ENCODE measurements at regions not wholly inside any gene's neighbourhood (a gene's known extent, or its start where the extent isn't known, plus 50 kb on each side); places are given as distances from the start of the nearest gene placed in this dataset.
"Not testable (repeated sequence)": the region's sequence is repeated elsewhere in the genome, so short reads cannot be mapped to it uniquely, and the experiment has no call there.

- DNase-seq = no peak
Measured at GRCh38 chr1:105243969-105244368, 1494.3 kb downstream of the AMY1C start.

DNA sequence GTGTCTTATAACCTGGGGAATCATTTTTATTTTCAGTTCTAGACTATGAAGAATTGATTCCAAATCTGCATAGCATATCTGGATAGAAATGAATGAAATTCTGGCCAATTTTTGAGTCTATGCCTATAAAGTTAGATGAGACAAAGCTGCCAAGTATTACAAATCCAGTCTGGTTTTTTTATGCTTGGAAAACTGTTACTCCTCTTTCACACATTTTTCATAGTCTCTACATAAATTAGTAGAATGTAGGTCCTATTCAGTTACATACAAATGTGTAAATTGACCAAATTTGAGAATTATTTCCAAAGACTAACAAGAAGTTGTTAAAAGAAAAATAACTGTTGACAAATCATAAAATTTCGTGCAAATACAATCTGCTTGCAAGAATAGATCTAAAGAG lies 1505.2 kb downstream of the AMY1C start:
- DNase-seq = no peak

DNA sequence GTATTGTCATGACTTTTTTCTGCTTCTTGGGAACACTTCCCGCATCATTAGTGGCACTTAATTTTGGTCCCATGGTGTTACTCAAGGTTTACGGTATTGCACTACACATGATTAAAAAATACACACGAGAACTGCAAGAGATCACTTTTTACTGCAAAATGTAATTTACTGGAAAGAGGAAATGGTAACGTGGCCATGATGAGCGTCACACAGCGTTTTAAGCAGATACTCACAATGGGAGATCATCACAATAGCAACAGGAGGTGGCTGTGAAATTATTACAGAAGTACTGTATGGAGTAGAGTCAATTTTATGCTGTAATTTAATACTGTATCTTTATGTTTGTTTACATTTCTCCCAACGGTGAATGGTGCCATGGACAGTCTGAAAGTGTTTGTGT lies 1510.3 kb downstream of the AMY1C start:
- DNase-seq = no peak

- no peak for DNase-seq
Measured at GRCh38 chr1:105270966-105271365, 1521.3 kb downstream of the AMY1C start.

- not testable (repeated sequence) for DNase-seq
Measured at GRCh38 chr1:105272376-105272775, 1522.7 kb downstream of the AMY1C start.

GRCh38 chr1:105294838-105295237 lies 1545.1 kb downstream of the AMY1C start:
- DNase-seq = no peak

GRCh38 chr1:105310063-105310462 lies 1560.4 kb downstream of the AMY1C start:
- DNase-seq = no peak

DNA sequence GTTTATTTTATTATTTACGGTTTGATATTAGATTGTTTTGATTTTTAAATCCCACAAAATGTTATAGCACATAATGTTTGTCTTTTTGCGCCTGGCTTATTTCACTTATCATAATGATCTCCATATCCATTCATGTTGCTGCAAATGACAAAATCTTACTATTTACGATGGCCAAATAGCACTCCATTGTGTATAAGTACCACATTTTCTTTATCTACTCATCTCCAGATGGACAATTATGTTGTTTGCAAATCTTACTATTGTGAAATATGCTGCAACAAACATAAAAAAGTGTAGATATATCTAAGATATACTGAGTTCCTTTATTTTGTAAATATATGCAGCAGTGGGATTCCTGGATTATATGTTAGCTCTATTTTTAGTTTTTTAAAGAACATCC lies 1568.3 kb downstream of the AMY1C start:
- DNase-seq = no peak

GRCh38 chr1:105326886-105327285 lies 1577.2 kb downstream of the AMY1C start:
- no peak for DNase-seq

DNA sequence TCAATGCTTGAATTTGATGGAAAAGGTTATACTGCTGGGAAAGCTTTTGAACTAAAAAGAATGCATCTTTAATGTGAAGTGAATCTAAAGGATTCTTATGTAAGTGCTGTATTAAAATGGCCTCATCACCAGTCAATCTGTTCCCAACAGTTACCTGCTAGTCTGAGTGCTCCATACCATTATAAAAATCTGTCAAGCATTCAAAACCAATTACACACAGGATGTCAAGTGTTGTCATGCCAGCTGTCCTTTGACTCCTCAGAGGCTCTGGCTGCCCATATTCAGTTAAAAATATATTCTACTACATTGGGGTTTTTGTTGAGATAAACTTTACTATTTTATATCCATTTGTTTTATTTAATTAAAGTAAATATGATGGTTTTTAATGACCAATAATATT lies 1587.7 kb downstream of the AMY1C start:
- no peak for DNase-seq

- DNase-seq = no peak
Measured at GRCh38 chr1:105343317-105343716, 1593.6 kb downstream of the AMY1C start.

DNA sequence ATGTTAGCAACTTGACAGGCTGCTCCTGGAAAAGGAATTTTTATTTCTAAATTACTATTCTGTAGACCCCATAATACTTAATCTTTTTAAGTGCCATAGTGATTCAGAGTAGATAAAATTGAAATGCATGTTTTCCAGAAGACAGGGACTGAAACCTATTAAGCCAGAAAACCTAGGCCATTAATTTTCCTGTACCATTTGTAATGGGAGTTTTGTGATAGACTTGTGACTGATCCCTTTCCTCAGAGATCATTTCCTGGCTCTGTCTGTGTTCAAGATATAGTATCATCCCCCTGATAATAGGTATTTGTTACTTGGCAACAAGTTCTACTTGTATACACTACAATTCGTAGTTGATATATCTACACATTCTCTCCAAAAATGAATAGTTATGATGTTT lies 1609.8 kb downstream of the AMY1C start:
- no peak for DNase-seq

DNA sequence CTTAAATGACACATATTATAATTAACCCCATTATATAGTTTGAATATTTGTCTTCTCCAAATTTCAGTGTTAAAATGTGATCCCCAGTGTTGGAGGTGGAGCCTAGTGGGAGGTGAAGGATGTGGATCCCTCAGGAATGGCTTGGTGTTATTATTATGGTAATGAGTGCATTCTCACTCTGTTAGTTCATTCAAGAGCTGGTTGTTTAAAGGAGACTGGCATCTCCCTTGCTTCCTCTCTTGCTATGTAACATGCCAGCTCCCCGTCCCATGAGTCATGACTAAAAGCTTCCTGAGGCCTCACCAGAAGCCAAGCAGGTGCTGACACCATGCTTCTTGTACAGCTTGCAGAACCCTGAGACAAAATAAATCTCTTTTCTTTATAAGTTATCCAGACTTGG lies 1612.7 kb downstream of the AMY1C start:
- no peak for DNase-seq

GRCh38 chr1:105368446-105368845 lies 1618.7 kb downstream of the AMY1C start:
- DNase-seq = no peak

DNA sequence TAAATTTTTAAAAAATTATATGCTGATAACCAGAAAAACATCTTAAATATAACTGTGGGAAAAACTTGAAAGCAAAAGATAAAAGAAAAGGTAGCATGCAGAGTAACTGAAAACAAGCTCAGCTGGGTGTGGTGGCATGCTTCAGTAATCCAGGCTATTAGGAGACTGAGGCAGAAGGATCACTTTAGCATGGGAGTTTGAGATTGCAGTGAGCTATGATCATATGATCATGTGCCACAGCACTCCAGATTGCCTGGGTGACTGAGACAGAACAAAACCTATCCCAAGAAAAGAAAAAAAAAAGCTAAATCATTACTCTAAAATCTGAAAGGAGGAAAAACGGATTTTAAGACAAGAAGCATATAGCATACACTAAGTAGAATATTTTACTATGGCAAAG lies 1624.0 kb downstream of the AMY1C start:
- no peak for DNase-seq

DNA sequence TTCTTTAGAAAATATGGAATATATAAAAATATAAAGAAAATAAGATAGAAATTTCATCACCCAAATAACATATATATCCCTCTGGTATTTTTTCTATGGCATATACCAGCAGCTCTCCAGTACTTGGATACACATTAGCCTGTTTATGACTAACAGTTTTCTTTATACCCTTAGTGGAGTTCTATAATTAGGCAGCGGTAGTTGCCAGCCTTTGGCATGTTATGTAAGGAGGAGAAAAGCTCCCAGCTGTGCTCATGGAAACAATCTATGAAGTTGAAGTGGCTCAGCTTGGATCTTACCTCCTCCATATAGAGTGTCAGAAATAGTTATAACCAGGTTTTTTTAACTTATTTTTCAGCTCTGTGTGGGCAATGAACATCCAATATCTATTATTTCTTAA lies 1636.8 kb downstream of the AMY1C start:
- DNase-seq = no peak

GRCh38 chr1:105396001-105396400 lies 1646.3 kb downstream of the AMY1C start:
- DNase-seq = no peak

DNA sequence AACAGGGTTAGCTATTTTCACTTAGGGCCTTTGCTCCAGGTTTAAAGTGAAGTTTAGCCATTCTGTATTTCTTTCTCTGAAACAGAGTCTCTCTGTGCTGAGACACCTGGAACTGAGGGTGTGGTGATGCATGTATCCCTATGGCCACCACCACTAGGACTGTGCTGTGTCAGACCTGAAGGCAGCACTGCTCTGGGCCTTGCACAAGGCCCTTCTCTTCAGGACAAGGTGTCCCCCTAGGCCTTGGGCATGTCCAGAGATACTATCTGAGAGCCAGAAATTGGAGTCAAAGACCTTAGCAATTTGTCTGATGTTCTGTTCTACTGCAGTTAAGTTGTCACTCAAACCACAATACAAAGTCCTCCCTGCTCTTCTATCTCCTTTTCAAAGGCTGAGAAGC lies 1649.2 kb downstream of the AMY1C start:
- DNase-seq = no peak

DNA sequence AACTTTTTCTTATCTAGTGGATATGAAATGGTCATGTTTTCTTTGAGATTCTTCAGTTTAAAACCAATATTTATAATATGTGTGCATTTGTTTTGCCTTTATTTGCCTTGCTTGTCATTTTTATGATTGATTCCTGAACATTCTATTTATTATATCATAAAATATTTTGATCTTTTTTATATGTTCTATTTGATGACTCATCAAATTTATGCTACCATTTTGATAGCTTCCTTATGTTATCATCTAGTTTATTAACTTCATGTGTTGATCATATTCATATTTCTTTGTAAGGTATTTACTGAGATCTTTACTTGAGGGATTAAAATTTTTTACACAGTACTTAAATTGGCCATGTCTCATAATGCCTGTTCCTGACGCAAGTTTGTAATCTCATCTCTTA lies 1650.0 kb downstream of the AMY1C start:
- no peak for DNase-seq

DNA sequence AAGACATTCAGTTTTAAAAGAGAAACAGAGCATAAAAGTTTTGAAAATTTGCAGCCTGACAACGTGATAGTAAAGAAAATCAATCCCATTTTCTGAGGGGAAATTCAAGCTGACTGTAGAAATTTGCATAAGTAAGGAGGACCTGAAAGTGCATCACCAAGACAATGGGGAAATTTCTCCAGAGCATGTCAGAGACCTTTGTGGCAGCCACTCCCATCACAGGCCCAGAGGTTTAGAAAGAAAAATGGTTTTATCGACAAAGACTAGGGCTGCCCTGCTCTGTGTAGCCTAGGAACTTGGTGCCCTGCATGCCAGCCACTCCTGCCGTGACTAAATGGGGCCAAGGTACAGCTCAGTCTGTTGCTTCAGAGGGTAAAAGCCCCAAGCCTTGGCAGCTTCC lies 1640.2 kb upstream of the PRMT6 start:
- DNase-seq = no peak

DNA sequence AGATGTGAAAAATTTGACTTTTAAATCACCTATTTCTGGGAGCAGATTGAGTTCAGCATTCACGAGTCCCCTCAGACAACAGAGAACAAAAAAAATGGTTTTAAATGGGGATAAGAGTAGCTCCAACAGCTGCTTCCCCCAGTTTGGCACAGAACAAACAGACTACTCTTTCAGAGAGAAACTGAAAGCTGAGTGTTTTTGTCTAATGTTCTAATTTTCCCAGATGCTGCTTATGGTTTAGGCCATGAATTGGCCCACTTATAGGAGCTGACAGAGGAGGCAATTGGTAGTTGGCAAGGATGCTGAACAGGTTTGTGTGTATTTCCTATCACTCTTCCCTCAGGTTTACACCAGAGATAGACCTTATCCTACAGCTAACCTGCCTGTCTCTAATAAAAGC lies 1637.4 kb upstream of the PRMT6 start:
- no peak for DNase-seq

- DNase-seq = no peak
Measured at GRCh38 chr1:105427543-105427942, 1628.9 kb upstream of the PRMT6 start.

DNA sequence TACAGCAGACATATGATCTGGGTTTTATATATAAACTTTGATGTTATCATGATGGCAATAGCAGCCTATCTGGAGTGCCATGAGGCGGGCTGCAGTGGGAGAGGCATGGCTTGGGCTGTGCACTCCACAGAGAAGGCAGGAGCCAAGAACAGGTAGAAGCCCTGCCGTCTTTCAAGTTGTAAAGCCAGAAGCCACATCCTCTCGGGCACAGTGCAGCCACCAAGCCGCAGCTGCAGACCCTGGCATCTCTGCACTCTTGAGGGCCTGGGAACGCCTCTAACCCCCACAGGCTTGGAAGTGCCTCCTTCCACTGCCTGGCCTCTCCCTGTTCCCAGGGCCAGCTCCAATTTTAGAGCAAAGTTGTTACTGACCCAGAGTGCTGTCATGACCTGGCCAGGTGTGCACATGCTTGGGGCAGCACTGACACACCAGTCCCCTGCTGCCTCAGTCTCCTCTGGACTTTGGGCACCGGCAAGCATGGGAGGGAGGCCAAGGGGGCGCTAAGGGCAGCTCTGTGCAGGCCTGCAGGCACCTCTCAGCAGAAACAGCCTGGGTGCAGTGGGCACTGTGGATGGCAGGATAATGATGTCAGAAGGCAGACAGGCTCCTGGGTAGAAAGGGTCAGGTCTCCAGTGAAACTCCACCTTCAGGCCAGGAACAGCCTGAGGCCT lies 1619.8 kb upstream of the PRMT6 start:
- no peak for DNase-seq

- DNase-seq = no peak
Measured at GRCh38 chr1:105437847-105438246, 1618.6 kb upstream of the PRMT6 start.

DNA sequence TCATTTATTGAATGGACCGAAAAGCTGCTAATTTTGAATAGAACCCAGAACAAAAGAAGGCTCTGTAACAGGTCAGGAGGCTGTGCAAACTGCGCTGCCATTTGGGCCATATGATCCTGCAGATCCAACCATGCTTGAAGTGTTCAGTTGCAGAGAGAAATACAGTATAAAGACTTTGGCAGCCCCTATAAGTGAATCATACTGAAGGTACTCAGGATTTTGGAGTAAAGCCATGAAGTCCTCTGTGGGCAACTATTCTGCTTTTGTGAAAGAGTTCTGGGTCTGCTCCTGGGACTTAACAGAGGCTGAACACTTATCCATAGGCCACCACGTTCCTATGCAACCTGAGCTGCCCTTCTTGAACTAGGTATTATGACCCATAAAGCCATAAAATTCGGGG lies 1613.6 kb upstream of the PRMT6 start:
- no peak for DNase-seq

GRCh38 chr1:105459759-105460158 lies 1596.7 kb upstream of the PRMT6 start:
- DNase-seq = no peak

Measured in DMS 273 treated with DMSO at 0.1 percent for 48 hours (cell line).